Prostate gland (tissue), 1 donor: ENCODE measurements at regions not wholly inside any gene's neighbourhood (a gene's known extent, or its start where the extent isn't known, plus 50 kb on each side); places are given as distances from the start of the nearest gene placed in this dataset.

ENCODE experiments used
- POLR2A ChIP-seq: fragments of 450-650 bp; IDR thresholded peaks from one replicate; pipeline ENCODE4 v1.6.1; 2016; ENCODE audit warnings: antibody characterized with exemption, mild to moderate bottlenecking
- POLR2AphosphoS5 ChIP-seq: sonication (generic); formaldehyde crosslinking; IDR thresholded peaks from one replicate; pipeline ENCODE4 v1.6.1; 2017; ENCODE audit warnings: antibody characterized with exemption

DNA sequence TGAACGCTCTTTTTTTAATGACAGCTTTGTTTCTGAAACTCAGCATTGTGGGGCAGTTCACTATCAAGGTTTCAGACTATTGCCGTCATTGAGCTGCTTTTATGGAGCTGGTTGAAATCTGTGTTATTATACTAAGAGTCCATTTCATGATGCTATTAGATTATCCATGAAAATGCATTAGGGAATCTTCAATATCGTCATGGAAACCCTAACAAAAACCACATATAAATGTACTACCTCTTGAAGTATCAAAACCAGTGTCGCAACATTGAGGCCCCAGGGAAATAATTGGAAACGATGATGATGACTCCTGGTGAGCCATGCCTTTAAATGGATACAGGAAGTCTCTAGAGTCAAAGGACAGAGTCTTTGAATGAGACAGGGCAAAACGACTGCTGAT lies 231.6 kb upstream of the CPHXL start:
- TF ChIP-seq POLR2AphosphoS5 (no peak), POLR2A (no peak)
